ENCODE measurements at regions not wholly inside any gene's neighbourhood (a gene's known extent, or its start where the extent isn't known, plus 50 kb on each side); places are given as distances from the start of the nearest gene placed in this dataset.

DNA sequence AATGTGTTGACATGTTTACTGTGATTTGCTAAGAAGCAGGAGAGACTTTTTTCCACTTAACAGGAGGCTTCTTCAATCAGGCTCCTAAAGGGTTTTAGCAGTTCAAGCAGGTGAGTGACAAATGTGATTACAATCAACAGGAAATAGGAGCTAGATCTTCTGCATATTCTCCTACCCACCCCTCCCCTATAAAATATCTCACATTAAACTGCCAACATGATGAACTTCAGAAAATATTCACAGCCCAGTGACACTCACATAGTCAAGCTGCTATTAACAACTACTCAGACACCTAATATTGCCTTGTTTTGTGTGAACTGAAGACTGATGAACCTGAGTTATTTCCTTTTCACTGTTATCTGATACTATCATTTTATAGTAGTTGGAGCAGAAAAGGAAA lies 55.9 kb upstream of the ANTXR2 start:
- TF ChIP-seq BHLHE40 (IDR thresholded peaks at IDR 0.05; ENCODE audit: low read depth, low read length), result no peak
- TF ChIP-seq, protein P1, sequence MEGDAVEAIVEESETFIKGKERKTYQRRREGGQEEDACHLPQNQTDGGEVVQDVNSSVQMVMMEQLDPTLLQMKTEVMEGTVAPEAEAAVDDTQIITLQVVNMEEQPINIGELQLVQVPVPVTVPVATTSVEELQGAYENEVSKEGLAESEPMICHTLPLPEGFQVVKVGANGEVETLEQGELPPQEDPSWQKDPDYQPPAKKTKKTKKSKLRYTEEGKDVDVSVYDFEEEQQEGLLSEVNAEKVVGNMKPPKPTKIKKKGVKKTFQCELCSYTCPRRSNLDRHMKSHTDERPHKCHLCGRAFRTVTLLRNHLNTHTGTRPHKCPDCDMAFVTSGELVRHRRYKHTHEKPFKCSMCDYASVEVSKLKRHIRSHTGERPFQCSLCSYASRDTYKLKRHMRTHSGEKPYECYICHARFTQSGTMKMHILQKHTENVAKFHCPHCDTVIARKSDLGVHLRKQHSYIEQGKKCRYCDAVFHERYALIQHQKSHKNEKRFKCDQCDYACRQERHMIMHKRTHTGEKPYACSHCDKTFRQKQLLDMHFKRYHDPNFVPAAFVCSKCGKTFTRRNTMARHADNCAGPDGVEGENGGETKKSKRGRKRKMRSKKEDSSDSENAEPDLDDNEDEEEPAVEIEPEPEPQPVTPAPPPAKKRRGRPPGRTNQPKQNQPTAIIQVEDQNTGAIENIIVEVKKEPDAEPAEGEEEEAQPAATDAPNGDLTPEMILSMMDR (IDR thresholded peaks at IDR 0.05), result no peak
- TF ChIP-seq, protein P2, sequence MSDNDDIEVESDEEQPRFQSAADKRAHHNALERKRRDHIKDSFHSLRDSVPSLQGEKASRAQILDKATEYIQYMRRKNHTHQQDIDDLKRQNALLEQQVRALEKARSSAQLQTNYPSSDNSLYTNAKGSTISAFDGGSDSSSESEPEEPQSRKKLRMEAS (IDR thresholded peaks at IDR 0.05), result no peak
- TF ChIP-seq ELK1 (IDR thresholded peaks at IDR 0.05; ENCODE audit: low read depth, low read length), result no peak
- TF ChIP-seq EP300 (IDR thresholded peaks at IDR 0.05), result no peak
- TF ChIP-seq REST (IDR thresholded peaks at IDR 0.05), result no peak
- TF ChIP-seq MAZ (IDR thresholded peaks at IDR 0.05; ENCODE audit: borderline replicate concordance, low read depth, low read length), result no peak
- TF ChIP-seq FOSL2 (IDR thresholded peaks at IDR 0.05), result no peak
- TF ChIP-seq FOSL2 (CRISPR knock-in tag; IDR thresholded peaks at IDR 0.05), result no peak
- TF ChIP-seq POLR2A (IDR thresholded peaks at IDR 0.05; ENCODE audit: low read length), result no peak

All from A549 (cell line).